K562 (cell line): ENCODE measurements at regions not wholly inside any gene's neighbourhood (a gene's known extent, or its start where the extent isn't known, plus 50 kb on each side); places are given as distances from the start of the nearest gene placed in this dataset.

Source experiments
- ATAC-seq: fragments of 200-7000 bp; cut with Tn5 transposase; 3 replicates; pipeline ENCODE4 v1.9.1; 2020; ENCODE audit warnings: moderate library complexity
- BruUV-seq: library from RNA; stranded (reverse); fragments of 400-500 nt; replicated peaks from 2 replicates; lab custom pipeline; 2021; lab: Mats Ljungman, UMichigan
- CTCF ChIA-PET: fragments of 300-600 bp; formaldehyde crosslinking; extraction: SDS; loops from one replicate; lab custom pipeline; 2021; ENCODE audit warnings: low intra/inter-chr PET ratio; lab: Yijun Ruan, JAX
- POLR2A ChIA-PET: fragments of 300-600, 350-650 bp; sonication (Branson Sonifier 250); formaldehyde crosslinking; extraction: SDS; loops from one replicate; lab custom pipeline; 2021; ENCODE audit warnings: antibody characterized with exemption, inconsistent platforms; lab: Yijun Ruan, JAX
- DNase-seq, 4 experiments: peaks; one replicate each; pipeline versions ENCODE4 v3.0.0 to v3.0.0-alpha.2; 2011 to 2018; ENCODE audit warnings: low spot score in 3 of 4, mixed read lengths in 3 of 4; ENCODE audit errors: extremely low read depth in 1 of 4
- FAIRE-seq: peaks from 2 replicates; lab custom pipeline; 2011; peaks lifted over from hg19 to GRCh38; lab: Jason Lieb, UNC
- H2AFZ ChIP-seq: 2 replicates; pipeline ENCODE4 v1.6.0; 2011; ENCODE audit warnings: low read depth, low read length, control low read depth, inconsistent platforms
- H3K27ac ChIP-seq: fragments of 200-600 bp; 3 replicates; pipeline ENCODE4 v1.8.0; 2011; ENCODE audit warnings: low read depth, mild to moderate bottlenecking, control low read depth, inconsistent platforms, low read length, moderate library complexity, mixed read lengths; ENCODE audit errors: extremely low read depth
- H3K27me3 ChIP-seq, 2 experiments: fragments of 300-600 bp in 1 of 2; 2 replicates in 1 of 2; 3 replicates in 1 of 2; pipeline versions ENCODE4 v1.6.0 to v1.8.0; 2011; ENCODE audit warnings: inconsistent platforms in 2 of 2, low read length in 2 of 2, mild to moderate bottlenecking in 1 of 2, mixed read lengths in 1 of 2, moderate library complexity in 1 of 2; ENCODE audit not compliant: control insufficient read depth in 2 of 2, insufficient read depth in 2 of 2
- H3K36me3 ChIP-seq: fragments of 300-600 bp; 3 replicates; pipeline ENCODE4 v1.8.0; 2011; ENCODE audit warnings: mild to moderate bottlenecking, low read length, inconsistent platforms; ENCODE audit not compliant: control insufficient read depth, insufficient read depth
- H3K4me1 ChIP-seq, 2 experiments: fragments of 200-600 bp in 1 of 2; replicated peaks in 1 of 2; 2 replicates in 1 of 2; 3 replicates in 1 of 2; pipeline versions ENCODE4 v1.5.1 to v1.8.0; 2011; ENCODE audit warnings: inconsistent platforms in 2 of 2, low read length in 2 of 2, mild to moderate bottlenecking in 1 of 2, mixed read lengths in 1 of 2, moderate library complexity in 1 of 2; ENCODE audit not compliant: control insufficient read depth in 2 of 2, insufficient read depth in 2 of 2
- H3K4me2 ChIP-seq: 2 replicates; pipeline ENCODE4 v1.6.1; 2011; ENCODE audit warnings: low read length, control low read depth, inconsistent platforms, mixed read lengths; ENCODE audit not compliant: insufficient read depth
- H3K4me3 ChIP-seq: fragments of 200-600 bp; sonication (generic), shearing (Covaris generic); 2 replicates; pipeline ENCODE4 v1.5.1; 2016; ENCODE audit warnings: control low read depth, inconsistent platforms
- H3K79me2 ChIP-seq: fragments of 200-600 bp; 3 replicates; pipeline ENCODE4 v1.8.0; 2011; ENCODE audit warnings: low read length, inconsistent platforms; ENCODE audit not compliant: control insufficient read depth, insufficient read depth
- H3K9ac ChIP-seq, 2 experiments: 2 replicates each; pipeline versions ENCODE4 v1.6.0 to v1.6.1; 2011; ENCODE audit warnings: low read depth in 2 of 2, low read length in 2 of 2, control low read depth in 1 of 2, inconsistent platforms in 1 of 2, mild to moderate bottlenecking in 1 of 2, mixed read lengths in 1 of 2; ENCODE audit not compliant: insufficient read depth in 1 of 2
- H3K9me1 ChIP-seq: one replicate; pipeline ENCODE4 v1.6.0; 2011; ENCODE audit warnings: inconsistent platforms, mild to moderate bottlenecking, low read length, moderate library complexity; ENCODE audit not compliant: control insufficient read depth, insufficient read depth
- H3K9me3 ChIP-seq: replicated peaks from 2 replicates; pipeline ENCODE4 v1.5.1; 2011; ENCODE audit warnings: low read depth, low read length, inconsistent platforms; ENCODE audit not compliant: control insufficient read depth, insufficient read depth
- H4K20me1 ChIP-seq: replicated peaks from 2 replicates; pipeline ENCODE4 v1.6.1; 2011; ENCODE audit warnings: low read length, inconsistent platforms, mixed read lengths; ENCODE audit not compliant: control insufficient read depth, insufficient read depth
- ARNT ChIP-seq, 2 experiments: fragments of 450-650 bp; IDR thresholded peaks; 2 replicates each; pipeline ENCODE4 v1.6.1; 2016; ENCODE audit warnings: mild to moderate bottlenecking in 1 of 2
- CTCFL ChIP-seq: IDR thresholded peaks from 2 replicates; pipeline ENCODE4 v1.6.1; 2011; ENCODE audit warnings: borderline replicate concordance, low read depth, mild to moderate bottlenecking, moderate library complexity, low read length; ENCODE audit not compliant: insufficient read depth, poor library complexity, severe bottlenecking
- ELF1 ChIP-seq: fragments of 200-800 bp; sonication (Bioruptor generic); IDR thresholded peaks from 2 replicates; pipeline ENCODE4 v1.6.1; 2016; ENCODE audit warnings: missing genetic modification characterization, missing compliant biosample characterization
- FIP1L1 ChIP-seq: fragments of 200-400 bp; formaldehyde crosslinking; IDR thresholded peaks from 2 replicates; pipeline ENCODE4 v1.6.1; 2018; ENCODE audit warnings: mild to moderate bottlenecking, low read depth, low read length; ENCODE audit not compliant: poor library complexity, severe bottlenecking
- HDGF ChIP-seq: fragments of 450-650 bp; IDR thresholded peaks from 2 replicates; pipeline ENCODE4 v1.6.1; 2016
- IFI16 ChIP-seq: fragments of 250-450 bp; sonication (Bioruptor Pico); IDR thresholded peaks from 2 replicates; pipeline ENCODE4 v2.1.2; 2022; ENCODE audit warnings: mild to moderate bottlenecking, inconsistent platforms
- MCM3 ChIP-seq: fragments of 450-650 bp; IDR thresholded peaks from 2 replicates; pipeline ENCODE4 v1.6.1; 2016
- NCOA1 ChIP-seq: fragments of 450-650 bp; IDR thresholded peaks from 2 replicates; pipeline ENCODE4 v1.6.1; 2016; ENCODE audit warnings: low read depth
- NCOR1 ChIP-seq: fragments of 450-650 bp; IDR thresholded peaks from 2 replicates; pipeline ENCODE4 v1.6.1; 2016; ENCODE audit warnings: mild to moderate bottlenecking, moderate library complexity
- RBM34 ChIP-seq: fragments of 200-400 bp; formaldehyde crosslinking; IDR thresholded peaks from 2 replicates; pipeline ENCODE4 v1.6.1; 2018; ENCODE audit warnings: low read length, borderline replicate concordance; ENCODE audit not compliant: insufficient read depth
- RFX5 ChIP-seq: IDR thresholded peaks from 2 replicates; pipeline ENCODE4 v1.6.1; 2011; ENCODE audit warnings: low read depth, mild to moderate bottlenecking, improper control_type of control experiment, low read length
- RNF2 ChIP-seq: sonication (generic); IDR thresholded peaks from 2 replicates; pipeline ENCODE4 v1.6.1; 2016
- SIN3B ChIP-seq: fragments of 450-650 bp; IDR thresholded peaks from 2 replicates; pipeline ENCODE4 v1.6.1; 2017; ENCODE audit warnings: low read depth, mild to moderate bottlenecking, moderate library complexity
- TCF3 ChIP-seq: sonication (generic); formaldehyde crosslinking; IDR thresholded peaks from 2 replicates; pipeline ENCODE4 v1.4.0; 2020; ENCODE audit warnings: mild to moderate bottlenecking, missing genetic modification reagents
- TFE3 ChIP-seq: fragments of 450-650 bp; formaldehyde crosslinking; IDR thresholded peaks from 2 replicates; pipeline ENCODE4 v1.4.0; 2020; ENCODE audit warnings: mild to moderate bottlenecking, mixed read lengths
- ZNF586 ChIP-seq: fragments of 450-650 bp; formaldehyde crosslinking; conservative IDR thresholded peaks from 2 replicates; pipeline ENCODE4 v1.4.0; 2020; ENCODE audit warnings: mild to moderate bottlenecking, moderate library complexity
- WGBS: fragments of 100-300 bp; shearing (Covaris generic); methylation state at CpG from one replicate; pipeline ENCODE4 v1.1.6; 2016; ENCODE audit warnings: low coverage, mixed read lengths; ENCODE audit not compliant: insufficient coverage; ENCODE audit errors: missing lambda C conversion rate; 5-methylcytosine and 5-hydroxymethylcytosine counted together
- in situ Hi-C: fragments of 300-500 bp; cut with MboI; formaldehyde crosslinking; loops from 4 replicates; pipeline ENCODE4 v1.15.0; 2018; ENCODE audit warnings: inconsistent platforms, mixed read lengths
- intact Hi-C: fragments of 100-400 bp; cut with micrococcal nuclease; formaldehyde crosslinking; loops from 2 replicates; pipeline ENCODE4 v1.14.2; 2022

- Histone ChIP-seq H3K9me1 (no peaks in the 10 kb centered on the region), H3K4me3 (no peak overlapping the region), H3K27ac (no peak overlapping the region), H3K79me2 (no peaks in the 10 kb centered on the region), H2AFZ (no peak overlapping the region), H4K20me1 (no peaks in the 10 kb centered on the region), H3K9ac (no peak overlapping the region), H3K4me1 (no peaks in the 10 kb centered on the region), H3K4me2 (no peak overlapping the region), H3K9me3 (no peaks in the 10 kb centered on the region), H3K27me3 (no peaks in the 10 kb centered on the region), H3K36me3 (no peaks in the 10 kb centered on the region)
- no peak for FAIRE-seq
- BruUV-seq: no TSS peak
- DNase-seq: no peak
- TF ChIP-seq RNF2: no peak
- WGBS: 0% methylated on average over 1 of the region's 2 CpGs
- in situ Hi-C loops: no loop called here
- ChIA-PET POLR2A (no interaction called here), CTCF (no interaction called here)
- ATAC-seq: no peak
- intact Hi-C loops: loop anchor here (5.0 kb wide), 1 partner anchor 1335 kb away; no protein-coding TSS in a partner anchor
Observed at GRCh38 chr13:79682164-79682563, 201.2 kb downstream of the NDFIP2 start.

- Histone ChIP-seq H3K36me3 (no peaks in the 10 kb centered on the region), H3K27ac (no peak overlapping the region), H2AFZ (no peak overlapping the region), H3K4me3 (no peak overlapping the region), H3K79me2 (no peaks in the 10 kb centered on the region), H3K27me3 (no peaks in the 10 kb centered on the region), H3K9ac (no peak overlapping the region), H3K9me1 (no peaks in the 10 kb centered on the region), H3K4me2 (no peak overlapping the region), H3K4me1 (no peaks in the 10 kb centered on the region), H3K9me3 (no peaks in the 10 kb centered on the region), H4K20me1 (no peaks in the 10 kb centered on the region)
- CTCF ChIA-PET: interaction anchor here (0.6 kb wide), 1 partner anchor 759 kb away, joined by 3 read pairs; no protein-coding TSS in a partner anchor
- DNase-seq (no peak), FAIRE-seq (no peak), ATAC-seq (no peak)
- no TSS peak for BruUV-seq
- 0% methylated on average over 1 of the region's 1 CpG for whole genome bisulfite sequencing
- POLR2A ChIA-PET: no interaction called here
- in situ Hi-C loops (no loop called here), intact Hi-C loops (loop anchor here (5.0 kb wide), 1 partner anchor 1336 kb away; no protein-coding TSS in a partner anchor)
- no peak for TF ChIP-seq ELF1 (tag)
- no peak for TF ChIP-seq ARNT (IDR thresholded peaks at IDR 0.05)
- no peak for TF ChIP-seq ZNF586
- TF ChIP-seq CTCFL: no peak
- no peak for TF ChIP-seq HDGF
- no peak for TF ChIP-seq MCM3
- TF ChIP-seq TCF3: no peak
- no peak for TF ChIP-seq IFI16 (CRISPR knock-in tag)
- no peak for TF ChIP-seq FIP1L1
- no peak for TF ChIP-seq RBM34
- TF ChIP-seq NCOA1: no peak
- TF ChIP-seq NCOR1: no peak
- no peak for TF ChIP-seq TFE3
- TF ChIP-seq SIN3B: no peak
- no peak for TF ChIP-seq RFX5
Observed at GRCh38 chr13:79681069-79681468, 200.1 kb downstream of the NDFIP2 start.
